ENCODE measurements at regions not wholly inside any gene's neighbourhood (a gene's known extent, or its start where the extent isn't known, plus 50 kb on each side); places are given as distances from the start of the nearest gene placed in this dataset.
A peak's percentile ranks its signal among the peaks of the same experiment; 100 is the strongest.

DNA sequence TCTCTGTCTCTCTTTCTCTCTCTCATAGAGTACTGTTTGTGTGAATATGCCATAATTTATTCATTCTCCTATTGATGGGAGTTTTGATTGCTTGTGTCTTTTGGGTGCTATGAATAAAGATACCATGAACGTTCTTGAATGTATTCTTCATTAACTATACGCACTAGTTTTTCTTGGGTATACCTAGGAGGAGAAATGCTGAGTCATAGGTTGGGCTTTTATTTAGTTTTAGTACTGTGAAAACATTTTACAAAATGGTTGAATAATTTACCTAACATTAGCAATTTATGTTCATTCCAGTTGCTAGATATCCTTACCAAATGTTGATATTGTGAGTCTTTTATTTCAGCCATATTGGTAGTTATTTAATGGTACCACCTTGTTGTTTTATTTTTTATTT, 192.5 kb downstream of the NPR3 start:
- no peak overlapping the region for H2AFZ ChIP-seq (ENCODE audit: low read depth, low read length)
- TF ChIP-seq EZH2 (IDR thresholded peaks at IDR 0.05; ENCODE audit: insufficient read depth, low read length): no peak
- TF ChIP-seq CTCF (IDR thresholded peaks at IDR 0.05; ENCODE audit: insufficient read depth, low read depth, low read length): no peak
- no peaks in the 10 kb centered on the region for H3K4me1 ChIP-seq (ENCODE audit: insufficient read depth, low read length)
- peaks cover 3% of the 10 kb centered on the region for H3K36me3 Mint-ChIP-seq (ENCODE audit: low read depth, unreplicated experiment)
- H3K9me3 Mint-ChIP-seq (ENCODE audit: unreplicated experiment): peaks cover 11% of the 10 kb centered on the region
- H3K27ac ChIP-seq (ENCODE audit: low read depth, low read length): no peak overlapping the region
- H3K79me2 ChIP-seq (ENCODE audit: insufficient read depth, low read length): no peaks in the 10 kb centered on the region
- no peak overlapping the region for H3K9ac ChIP-seq (ENCODE audit: low read length)
- no peaks in the 10 kb centered on the region for H3K27me3 ChIP-seq (ENCODE audit: insufficient read depth, low read length)
- no peaks in the 10 kb centered on the region for H3K4me1 Mint-ChIP-seq (ENCODE audit: low read depth, unreplicated experiment)
- H4K20me1 ChIP-seq (ENCODE audit: insufficient read depth, low read length): no peaks in the 10 kb centered on the region
- DNase-seq (ENCODE audit: low read depth): no peak
- H3K4me2 ChIP-seq (ENCODE audit: low read length): no peak overlapping the region
- H3K27ac Mint-ChIP-seq (ENCODE audit: unreplicated experiment): no peak overlapping the region
- no peaks in the 10 kb centered on the region for H3K9me3 ChIP-seq (ENCODE audit: insufficient read depth, low read depth, low read length)
- no peak for FAIRE-seq
- H3K4me3 Mint-ChIP-seq (ENCODE audit: unreplicated experiment): no peak overlapping the region
- H3K36me3 ChIP-seq (ENCODE audit: insufficient read depth, low read length): no peaks in the 10 kb centered on the region
- peaks cover 2% of the 10 kb centered on the region for H3K27me3 Mint-ChIP-seq (ENCODE audit: low read depth, unreplicated experiment)
- H3K4me3 ChIP-seq (ENCODE audit: insufficient read depth, low read depth, low read length): no peak overlapping the region

GRCh38 chr5:32908641-32909040, 197.5 kb downstream of the NPR3 start:
- Mint-ChIP-seq H3K4me3 (ENCODE audit: unreplicated experiment) (no peak overlapping the region), H3K36me3 (ENCODE audit: low read depth, unreplicated experiment) (no peaks in the 10 kb centered on the region), H3K4me1 (ENCODE audit: low read depth, unreplicated experiment) (peaks cover 5% of the 10 kb centered on the region)

More at GRCh38 chr5:32908641-32909040, 197.5 kb downstream of the NPR3 start:
- Mint-ChIP-seq H3K27me3 (ENCODE audit: low read depth, unreplicated experiment) (no peaks in the 10 kb centered on the region), H3K27ac (ENCODE audit: unreplicated experiment) (no peak overlapping the region), H3K9me3 (ENCODE audit: unreplicated experiment) (peaks cover 5% of the 10 kb centered on the region)
- no peaks in the 10 kb centered on the region for H3K36me3 ChIP-seq (ENCODE audit: insufficient read depth, low read length)
- H3K4me3 ChIP-seq (ENCODE audit: insufficient read depth, low read depth, low read length): no peak overlapping the region
- no peak overlapping the region for H3K27ac ChIP-seq (ENCODE audit: low read depth, low read length)
- TF ChIP-seq EZH2 (IDR thresholded peaks at IDR 0.05; ENCODE audit: insufficient read depth, low read length) (no peak), CTCF (IDR thresholded peaks at IDR 0.05; ENCODE audit: insufficient read depth, low read depth, low read length) (no peak)
- DNase-seq (ENCODE audit: low read depth) (peak; percentile 56), FAIRE-seq (no peak)
- H3K27me3 ChIP-seq (ENCODE audit: insufficient read depth, low read length): no peaks in the 10 kb centered on the region
- no peak overlapping the region for H3K9ac ChIP-seq (ENCODE audit: low read length)
- H3K79me2 ChIP-seq (ENCODE audit: insufficient read depth, low read length): no peaks in the 10 kb centered on the region
- no peaks in the 10 kb centered on the region for H3K9me3 ChIP-seq (ENCODE audit: insufficient read depth, low read depth, low read length)
- no peaks in the 10 kb centered on the region for H4K20me1 ChIP-seq (ENCODE audit: insufficient read depth, low read length)
- H2AFZ ChIP-seq (ENCODE audit: low read depth, low read length): no peak overlapping the region
- H3K4me1 ChIP-seq (ENCODE audit: insufficient read depth, low read length): no peaks in the 10 kb centered on the region
- H3K4me2 ChIP-seq (ENCODE audit: low read length): no peak overlapping the region
